ENCODE measurements at regions not wholly inside any gene's neighbourhood (a gene's known extent, or its start where the extent isn't known, plus 50 kb on each side); places are given as distances from the start of the nearest gene placed in this dataset.

GRCh38 chr1:116256286-116256649 is 116.8 kb upstream of the ATP1A1 start:
- WGBS, 5 donors, result 54 to 65% (median 61%) methylated on average over 2 of the region's 2 CpGs
- TF ChIP-seq POLR2AphosphoS5 (IDR thresholded peaks at IDR 0.05), result no peak
- TF ChIP-seq POLR2A (IDR thresholded peaks at IDR 0.05), result no peak
- TF ChIP-seq EP300 (IDR thresholded peaks at IDR 0.05), result no peak
- no peak for TF ChIP-seq CTCF (IDR thresholded peaks at IDR 0.05)
- peak overlapping the region in 4 of 5 donors; percentile 17 to 76 (median 32) for H3K27ac ChIP-seq
- H3K36me3 ChIP-seq, result no peaks in the 10 kb centered on the region
- H3K9me3 ChIP-seq, result no peaks in the 10 kb centered on the region
- peaks cover 6 to 33% (median 20%) of the 10 kb centered on the region in 4 donors for H3K4me1 ChIP-seq
- H3K27me3 ChIP-seq, result no peaks in the 10 kb centered on the region
- intact Hi-C loops (cut with DNase I; ENCODE audit: low total_unique reads), result no loop called here
- DNase-seq, result no peak
- no peak overlapping the region for H3K4me3 ChIP-seq

GRCh38 chr1:116256875-116257274 is 116.2 kb upstream of the ATP1A1 start:
- intact Hi-C loops (cut with DNase I; ENCODE audit: low total_unique reads), result no loop called here
- Histone ChIP-seq H3K27ac (peak overlapping the region in 4 of 5 donors; percentile 17 to 76 (median 32)), H3K4me1 (peaks cover 6 to 33% (median 20%) of the 10 kb centered on the region in 4 donors)

GRCh38 chr1:116257341-116257767 is 115.7 kb upstream of the ATP1A1 start:
- no peaks in the 10 kb centered on the region for H3K36me3 ChIP-seq
- peak overlapping the region in 3 of 5 donors; percentile 27 to 37 (median 34) for H3K27ac ChIP-seq
- intact Hi-C loops (cut with DNase I; ENCODE audit: low total_unique reads), result no loop called here
- peaks cover 6 to 33% (median 20%) of the 10 kb centered on the region in 4 donors for H3K4me1 ChIP-seq
- TF ChIP-seq CTCF (IDR thresholded peaks at IDR 0.05) (no peak), POLR2AphosphoS5 (IDR thresholded peaks at IDR 0.05) (no peak)
- no peak for DNase-seq
- no peaks in the 10 kb centered on the region for H3K9me3 ChIP-seq
- no peak overlapping the region for H3K4me3 ChIP-seq
- H3K27me3 ChIP-seq, result no peaks in the 10 kb centered on the region
- 59 to 82% (median 72%) methylated on average over 3 of the region's 3 CpGs for WGBS, 5 donors

More at GRCh38 chr1:116256875-116257274, 116.2 kb upstream of the ATP1A1 start:
- no peaks in the 10 kb centered on the region for H3K27me3 ChIP-seq
- no peak overlapping the region for H3K4me3 ChIP-seq
- H3K9me3 ChIP-seq, result no peaks in the 10 kb centered on the region
- 34 to 65% (median 46%) methylated on average over 3 of the region's 3 CpGs for WGBS, 5 donors
- no peaks in the 10 kb centered on the region for H3K36me3 ChIP-seq
- DNase-seq, result peak; percentile 64 to 69
- TF ChIP-seq CTCF (IDR thresholded peaks at IDR 0.05) (no peak), POLR2A (IDR thresholded peaks at IDR 0.05) (no peak), EP300 (IDR thresholded peaks at IDR 0.05) (no peak), POLR2AphosphoS5 (IDR thresholded peaks at IDR 0.05) (peak in 2 of 3 donors; percentile 55 to 58)

- no peak overlapping the region for H3K27ac ChIP-seq
- H3K36me3 ChIP-seq, result no peaks in the 10 kb centered on the region
- no peaks in the 10 kb centered on the region for H3K27me3 ChIP-seq
- H3K4me3 ChIP-seq, result no peak overlapping the region
- H3K4me1 ChIP-seq, result peaks cover 6 to 33% (median 20%) of the 10 kb centered on the region in 4 donors
- H3K9me3 ChIP-seq, result no peaks in the 10 kb centered on the region
- DNase-seq, result no peak
- intact Hi-C loops (cut with DNase I; ENCODE audit: low total_unique reads), result no loop called here
- WGBS, 5 donors, result 92 to 98% (median 95%) methylated on average over 3 of the region's 3 CpGs
- TF ChIP-seq CTCF (IDR thresholded peaks at IDR 0.05) (no peak), POLR2AphosphoS5 (IDR thresholded peaks at IDR 0.05) (no peak), EP300 (IDR thresholded peaks at IDR 0.05) (no peak), POLR2A (IDR thresholded peaks at IDR 0.05) (no peak)
Observed at GRCh38 chr1:116257836-116258235, 115.2 kb upstream of the ATP1A1 start.
